Ovary (tissue), 7 donors: ENCODE measurements at regions not wholly inside any gene's neighbourhood (a gene's known extent, or its start where the extent isn't known, plus 50 kb on each side); places are given as distances from the start of the nearest gene placed in this dataset.

Source experiments
- DNase-seq, 5 donors: peaks; one replicate each; pipeline ENCODE4 v3.0.0-alpha.2; 2019 to 2020
- H3K27ac ChIP-seq, 2 donors: fragments of 200-600 bp; one replicate each; pipeline versions ENCODE4 v1.5.1 to v1.8.0; 2019 to 2022
- H3K27me3 ChIP-seq: fragments of 200-600 bp; one replicate; pipeline ENCODE4 v1.8.0; 2022
- H3K36me3 ChIP-seq: fragments of 200-600 bp; sonication (generic); one replicate; pipeline ENCODE4 v1.5.1; 2019
- H3K4me1 ChIP-seq: one replicate; pipeline ENCODE4 v1.8.1; 2013; ENCODE audit warnings: mild to moderate bottlenecking, moderate library complexity; ENCODE audit not compliant: insufficient read depth
- H3K4me3 ChIP-seq: fragments of 200-600 bp; sonication (generic); one replicate; pipeline ENCODE4 v1.5.1; 2017
- H3K9me3 ChIP-seq, 2 donors: fragments of 200-600 bp in 1 of 2; sonication (generic) in 1 of 2; one replicate each; pipeline versions ENCODE4 v1.5.1 to v1.8.1; 2013 to 2019; ENCODE audit warnings: mild to moderate bottlenecking in 1 of 2, moderate library complexity in 1 of 2
- EP300 ChIP-seq: sonication (generic); formaldehyde crosslinking; IDR thresholded peaks from one replicate; pipeline ENCODE4 v1.6.1; 2017; ENCODE audit warnings: antibody characterized with exemption
- POLR2A ChIP-seq: fragments of 450-650 bp; IDR thresholded peaks from one replicate; pipeline ENCODE4 v1.6.1; 2017; ENCODE audit warnings: antibody characterized with exemption, mild to moderate bottlenecking, moderate library complexity
- WGBS, 3 donors: extraction: QIAGEN DNeasy Blood & Tissue Kit in 1 of 3; methylation state at CpG; one replicate each; pipeline versions ENCODE4 v1.1.5 to v1.1.7; 2013 to 2017; 5-methylcytosine and 5-hydroxymethylcytosine counted together
- intact Hi-C, 4 donors: fragments of 100-400 bp; cut with DNase I; formaldehyde crosslinking; loops; one replicate each; pipeline versions ENCODE4 v1.11.0 to v1.15.1; 2022 to 2023
- TF ChIP-seq, protein P1 (sequence below), 3 donors: fragments of 450-650 bp in 2 of 3; fragments of 200-600 bp in 1 of 3; IDR thresholded peaks; one replicate each; pipeline versions ENCODE4 v1.5.1 to v1.8.0; 2016 to 2022; ENCODE audit warnings: antibody characterized with exemption in 3 of 3, mild to moderate bottlenecking in 1 of 3
- donor health status: DM: no; HTN: no; CAD: no; lungs with moderate emphysema.
- donor health status: DM: no; HTN: no; CAD: no.
- donor health status: Bipolar disorder and iron deficiency.
- donor health status: DM: no; HTN: no; CAD: no.
- donor health status: DM: yes; HTN: yes; CAD: no.

DNA sequence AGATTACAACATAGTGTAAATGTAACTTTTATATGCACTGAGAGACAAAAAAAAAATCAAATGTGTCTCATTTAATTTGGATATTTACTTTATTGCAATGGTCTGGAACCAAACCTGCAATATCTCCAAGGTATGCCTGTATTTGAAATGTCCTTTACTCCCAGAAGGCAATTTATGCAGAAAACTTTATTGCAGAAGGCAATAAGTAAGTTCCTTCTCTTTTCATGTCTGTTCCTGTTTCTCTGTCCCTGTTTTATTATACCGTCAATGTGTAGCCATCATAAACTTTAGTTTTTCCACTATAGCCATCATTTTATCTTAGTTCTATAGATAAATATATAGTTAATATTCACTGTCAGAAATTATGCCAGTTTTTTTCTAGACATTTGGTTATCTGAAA is 513.1 kb upstream of the FAM98A start:
- intact Hi-C loops = no loop called here
- H3K27ac ChIP-seq = no peak overlapping the region
- no peaks in the 10 kb centered on the region for H3K36me3 ChIP-seq
- TF ChIP-seq, protein P1, sequence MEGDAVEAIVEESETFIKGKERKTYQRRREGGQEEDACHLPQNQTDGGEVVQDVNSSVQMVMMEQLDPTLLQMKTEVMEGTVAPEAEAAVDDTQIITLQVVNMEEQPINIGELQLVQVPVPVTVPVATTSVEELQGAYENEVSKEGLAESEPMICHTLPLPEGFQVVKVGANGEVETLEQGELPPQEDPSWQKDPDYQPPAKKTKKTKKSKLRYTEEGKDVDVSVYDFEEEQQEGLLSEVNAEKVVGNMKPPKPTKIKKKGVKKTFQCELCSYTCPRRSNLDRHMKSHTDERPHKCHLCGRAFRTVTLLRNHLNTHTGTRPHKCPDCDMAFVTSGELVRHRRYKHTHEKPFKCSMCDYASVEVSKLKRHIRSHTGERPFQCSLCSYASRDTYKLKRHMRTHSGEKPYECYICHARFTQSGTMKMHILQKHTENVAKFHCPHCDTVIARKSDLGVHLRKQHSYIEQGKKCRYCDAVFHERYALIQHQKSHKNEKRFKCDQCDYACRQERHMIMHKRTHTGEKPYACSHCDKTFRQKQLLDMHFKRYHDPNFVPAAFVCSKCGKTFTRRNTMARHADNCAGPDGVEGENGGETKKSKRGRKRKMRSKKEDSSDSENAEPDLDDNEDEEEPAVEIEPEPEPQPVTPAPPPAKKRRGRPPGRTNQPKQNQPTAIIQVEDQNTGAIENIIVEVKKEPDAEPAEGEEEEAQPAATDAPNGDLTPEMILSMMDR (IDR thresholded peaks at IDR 0.05) = no peak
- TF ChIP-seq POLR2A (no peak), EP300 (no peak)
- H3K9me3 ChIP-seq = no peaks in the 10 kb centered on the region
- DNase-seq = no peak
- no peaks in the 10 kb centered on the region for H3K27me3 ChIP-seq
- H3K4me3 ChIP-seq = no peak overlapping the region
- H3K4me1 ChIP-seq = no peaks in the 10 kb centered on the region
- 77 to 84% (median 81%) methylated on average over 1 of the region's 1 CpG for WGBS, 3 donors

DNA sequence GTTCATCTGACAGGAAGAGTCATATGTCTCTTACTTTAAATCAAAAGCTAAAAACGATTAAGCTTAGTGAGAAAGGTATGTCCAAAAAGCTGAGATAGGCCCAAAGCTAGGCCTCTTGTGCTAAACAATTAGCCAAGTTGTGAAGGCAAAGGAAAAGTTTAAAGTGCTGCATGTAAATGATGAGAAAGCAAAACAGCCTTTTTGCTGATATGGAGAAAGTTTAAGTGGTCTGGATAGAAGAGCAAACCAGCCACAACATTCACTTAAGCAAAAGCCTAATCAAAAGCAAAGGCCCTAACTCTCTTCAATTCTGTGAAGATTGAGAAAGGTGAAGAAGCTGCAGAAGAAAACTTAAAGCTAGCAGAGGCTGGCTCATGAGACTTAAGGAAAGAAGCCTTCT is 511.3 kb upstream of the FAM98A start:
- TF ChIP-seq, protein P1 (IDR thresholded peaks at IDR 0.05) = no peak
- TF ChIP-seq EP300 (no peak), POLR2A (no peak)
- H3K36me3 ChIP-seq = no peaks in the 10 kb centered on the region
- no peak overlapping the region for H3K4me3 ChIP-seq
- intact Hi-C loops = no loop called here
- H3K4me1 ChIP-seq = no peaks in the 10 kb centered on the region
- no peak for DNase-seq
- H3K27ac ChIP-seq = no peak overlapping the region
- WGBS, 3 donors = 52 to 56% (median 52%) methylated on average over 1 of the region's 1 CpG
- no peaks in the 10 kb centered on the region for H3K9me3 ChIP-seq
- H3K27me3 ChIP-seq = no peaks in the 10 kb centered on the region

DNA sequence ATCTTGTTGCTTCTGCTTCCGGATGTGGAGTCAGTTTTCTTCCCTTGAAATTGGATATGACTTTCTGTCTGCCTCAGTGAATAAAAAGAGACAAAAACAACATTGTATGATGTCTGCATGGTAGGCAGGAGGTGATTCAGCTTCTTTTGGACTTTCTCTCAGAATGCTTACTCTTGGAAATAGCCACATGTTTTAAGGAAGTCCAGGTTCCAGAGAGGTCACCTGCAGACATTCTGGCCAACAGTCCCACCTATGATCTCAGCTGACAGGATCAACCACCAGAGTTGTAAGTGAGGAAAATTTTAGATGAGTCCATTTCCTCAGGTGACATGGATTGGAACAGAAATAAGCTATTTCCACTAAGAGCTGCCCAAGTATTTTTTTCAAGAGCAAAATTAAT is 508.7 kb upstream of the FAM98A start:
- H3K36me3 ChIP-seq = no peaks in the 10 kb centered on the region
- no peak overlapping the region for H3K27ac ChIP-seq
- H3K4me3 ChIP-seq = no peak overlapping the region
- WGBS, 3 donors = 68 to 79% (median 78%) methylated on average over 1 of the region's 1 CpG
- no peak for DNase-seq
- no peaks in the 10 kb centered on the region for H3K4me1 ChIP-seq
- intact Hi-C loops = no loop called here
- no peaks in the 10 kb centered on the region for H3K27me3 ChIP-seq
- TF ChIP-seq POLR2A = no peak
- TF ChIP-seq EP300 = no peak
- TF ChIP-seq, protein P1 (IDR thresholded peaks at IDR 0.05) = no peak
- H3K9me3 ChIP-seq = no peaks in the 10 kb centered on the region

DNA sequence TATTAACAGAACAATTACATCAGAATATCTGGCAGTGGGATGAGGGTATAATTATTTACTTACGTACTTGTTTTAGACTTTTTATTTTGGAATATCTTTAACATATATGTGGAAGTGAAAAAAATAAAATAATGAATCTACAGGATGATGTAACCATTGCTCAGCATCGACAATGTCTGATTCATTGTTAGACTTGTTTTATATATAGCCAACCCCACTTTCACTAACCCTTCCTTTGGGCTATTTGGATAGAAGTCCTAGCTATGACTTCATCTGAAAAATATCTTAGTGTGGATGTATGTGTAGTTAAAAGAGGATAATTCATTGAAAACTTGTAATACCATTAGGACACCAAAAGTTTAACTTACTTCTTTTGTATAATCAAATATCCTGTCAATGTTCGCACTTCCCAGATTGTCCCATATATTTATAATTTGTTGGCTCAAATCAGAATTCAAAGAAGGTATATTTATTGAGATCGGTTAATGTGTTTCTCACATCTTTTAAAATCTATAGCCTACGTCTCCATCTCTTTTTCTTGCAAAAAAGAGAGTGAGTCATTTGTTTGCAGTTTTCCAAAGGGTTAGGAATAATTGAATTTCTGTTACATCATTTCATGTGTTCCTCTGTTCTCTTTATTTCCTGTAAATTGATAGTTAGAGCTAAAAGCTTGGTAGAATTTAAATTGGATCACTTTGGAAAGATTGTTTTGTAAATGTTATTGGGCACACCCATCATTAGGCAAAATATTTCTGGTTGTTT is 506.1 kb upstream of the FAM98A start:
- Histone ChIP-seq H3K9me3 (no peaks in the 10 kb centered on the region), H3K27me3 (no peaks in the 10 kb centered on the region), H3K36me3 (no peaks in the 10 kb centered on the region), H3K4me3 (no peak overlapping the region), H3K27ac (no peak overlapping the region), H3K4me1 (no peaks in the 10 kb centered on the region)
- TF ChIP-seq EP300 = no peak
- no peak for TF ChIP-seq POLR2A
- TF ChIP-seq, protein P1 (IDR thresholded peaks at IDR 0.05) = no peak
- WGBS, 3 donors = 69 to 77% (median 76%) methylated on average over 5 of the region's 5 CpGs
- no peak for DNase-seq
- intact Hi-C loops = no loop called here
